ELR (cell line): ENCODE measurements at regions not wholly inside any gene's neighbourhood (a gene's known extent, or its start where the extent isn't known, plus 50 kb on each side); places are given as distances from the start of the nearest gene placed in this dataset.

ENCODE experiments used
- DNase-seq: peaks from one replicate; pipeline ENCODE4 v3.0.0-alpha.2; 2015; ENCODE audit warnings: low read depth

GRCh38 chr1:209328196-209328595 lies 255.3 kb upstream of the CAMK1G start:
- no peak for DNase-seq

- DNase-seq: peak; percentile 58
Observed at GRCh38 chr1:209335178-209335577, 248.3 kb upstream of the CAMK1G start.

GRCh38 chr1:209341146-209341545 lies 242.4 kb upstream of the CAMK1G start:
- no peak for DNase-seq

- DNase-seq: no peak
Observed at GRCh38 chr1:209341673-209342420, 241.7 kb upstream of the CAMK1G start.

GRCh38 chr1:209342441-209343175 lies 240.9 kb upstream of the CAMK1G start:
- no peak for DNase-seq

- DNase-seq: no peak
Observed at GRCh38 chr1:209343511-209343910, 240.0 kb upstream of the CAMK1G start.

GRCh38 chr1:209344156-209344555 lies 239.4 kb upstream of the CAMK1G start:
- DNase-seq: no peak

GRCh38 chr1:209349363-209350308 lies 233.9 kb upstream of the CAMK1G start:
- DNase-seq: peak; percentile 58

GRCh38 chr1:209353053-209353452 lies 230.5 kb upstream of the CAMK1G start:
- no peak for DNase-seq

GRCh38 chr1:209354111-209354839 lies 229.2 kb upstream of the CAMK1G start:
- DNase-seq: peak; percentile 93

- DNase-seq: no peak
Observed at GRCh38 chr1:209354840-209355165, 228.7 kb upstream of the CAMK1G start.

- no peak for DNase-seq
Observed at GRCh38 chr1:209355415-209355814, 228.1 kb upstream of the CAMK1G start.

GRCh38 chr1:209356976-209357377 lies 226.5 kb upstream of the CAMK1G start:
- DNase-seq: no peak

GRCh38 chr1:209363112-209363511 lies 220.4 kb upstream of the CAMK1G start:
- no peak for DNase-seq

GRCh38 chr1:209364716-209365115 lies 218.8 kb upstream of the CAMK1G start:
- no peak for DNase-seq

- peak; percentile 75 for DNase-seq
Observed at GRCh38 chr1:209367061-209367772, 216.3 kb upstream of the CAMK1G start.

- peak; percentile 86 for DNase-seq
Observed at GRCh38 chr1:209368864-209369598, 214.5 kb upstream of the CAMK1G start.

GRCh38 chr1:209370241-209370995 lies 213.1 kb upstream of the CAMK1G start:
- DNase-seq: no peak

GRCh38 chr1:209375097-209375496 lies 208.4 kb upstream of the CAMK1G start:
- DNase-seq: no peak
